Stimulated activated CD8-positive, alpha-beta memory T cell treated with anti-CD3 and anti-CD28 coated beads, Interleukin-4, amount 100 ng/mL, for 48 hours (primary cell): ENCODE measurements at regions not wholly inside any gene's neighbourhood (a gene's known extent, or its start where the extent isn't known, plus 50 kb on each side); places are given as distances from the start of the nearest gene placed in this dataset.
"Not testable (repeated sequence)": the region's sequence is repeated elsewhere in the genome, so short reads cannot be mapped to it uniquely, and the experiment has no call there.

Source experiments
- DNase-seq: peaks from one replicate; pipeline ENCODE4 v3.0.0-alpha.2; 2020

- no peak for DNase-seq
Observed at GRCh38 chr4:60579335-60579734, 620.8 kb upstream of the ADGRL3 start.

GRCh38 chr4:60581919-60582536 is 618.1 kb upstream of the ADGRL3 start:
- no peak for DNase-seq

GRCh38 chr4:60588556-60588955 is 611.6 kb upstream of the ADGRL3 start:
- DNase-seq, result no peak

- DNase-seq, result no peak
Observed at GRCh38 chr4:60589425-60589824, 610.7 kb upstream of the ADGRL3 start.

GRCh38 chr4:60590116-60590515 is 610.0 kb upstream of the ADGRL3 start:
- DNase-seq, result no peak

- no peak for DNase-seq
Observed at GRCh38 chr4:60605646-60606354, 594.3 kb upstream of the ADGRL3 start.

GRCh38 chr4:60611762-60612496 is 588.2 kb upstream of the ADGRL3 start:
- DNase-seq, result no peak

- DNase-seq, result no peak
Observed at GRCh38 chr4:60617731-60618130, 582.4 kb upstream of the ADGRL3 start.

- no peak for DNase-seq
Observed at GRCh38 chr4:60619531-60620305, 580.4 kb upstream of the ADGRL3 start.

- no peak for DNase-seq
Observed at GRCh38 chr4:60637976-60638375, 562.1 kb upstream of the ADGRL3 start.

- DNase-seq, result no peak
Observed at GRCh38 chr4:60648774-60649173, 551.4 kb upstream of the ADGRL3 start.

GRCh38 chr4:60652933-60653332 is 547.2 kb upstream of the ADGRL3 start:
- no peak for DNase-seq

GRCh38 chr4:60655356-60655755 is 544.8 kb upstream of the ADGRL3 start:
- DNase-seq, result no peak

GRCh38 chr4:60656171-60656570 is 544.0 kb upstream of the ADGRL3 start:
- DNase-seq, result no peak

- no peak for DNase-seq
Observed at GRCh38 chr4:60657041-60657440, 543.1 kb upstream of the ADGRL3 start.

GRCh38 chr4:60657807-60658206 is 542.3 kb upstream of the ADGRL3 start:
- DNase-seq, result no peak

- DNase-seq, result no peak
Observed at GRCh38 chr4:60663769-60664168, 536.4 kb upstream of the ADGRL3 start.

GRCh38 chr4:60682901-60683300 is 517.2 kb upstream of the ADGRL3 start:
- no peak for DNase-seq

- DNase-seq, result no peak
Observed at GRCh38 chr4:60683357-60683756, 516.8 kb upstream of the ADGRL3 start.

GRCh38 chr4:60683973-60684372 is 516.2 kb upstream of the ADGRL3 start:
- no peak for DNase-seq

- DNase-seq, result not testable (repeated sequence)
Observed at GRCh38 chr4:60696062-60696461, 504.1 kb upstream of the ADGRL3 start.

GRCh38 chr4:60709061-60709460 is 491.1 kb upstream of the ADGRL3 start:
- DNase-seq, result no peak

GRCh38 chr4:60718874-60719273 is 481.3 kb upstream of the ADGRL3 start:
- no peak for DNase-seq
